ENCODE measurements at regions not wholly inside any gene's neighbourhood (a gene's known extent, or its start where the extent isn't known, plus 50 kb on each side); places are given as distances from the start of the nearest gene placed in this dataset.

GRCh38 chr11:101180481-101180880, 50.9 kb upstream of the PGR start:
- TF ChIP-seq CTCF (optimal IDR thresholded peaks at IDR 0.05 in 1 of 3, IDR thresholded peaks at IDR 0.05 in 1 of 3, conservative IDR thresholded peaks at IDR 0.05 in 1 of 3; ENCODE audit: extremely low read depth in 1 of 3, insufficient read depth in 2 of 3, low read length in 3 of 3) (no peak), EZH2 (IDR thresholded peaks at IDR 0.05; ENCODE audit: low read length) (no peak)
- no peaks in the 10 kb centered on the region for H4K20me1 ChIP-seq (ENCODE audit: control insufficient read depth, extremely low read depth, insufficient read depth, low read length)
- no peaks in the 10 kb centered on the region for H3K36me3 ChIP-seq (ENCODE audit: control insufficient read depth in 2 of 2, extremely low read depth in 1 of 2, insufficient read depth in 2 of 2, low read length in 2 of 2)
- H3K9ac ChIP-seq (ENCODE audit: control insufficient read depth, extremely low read depth, insufficient read depth, low read length): no peak overlapping the region
- H3K4me3 ChIP-seq (ENCODE audit: control insufficient read depth in 2 of 3, extremely low read depth in 1 of 3, insufficient read depth in 2 of 3, low read depth in 1 of 3, low read length in 3 of 3): no peak overlapping the region
- dilution Hi-C loops (cut with MboI; ENCODE audit: extremely low pct_ligation_motif_present, low sequenced_read_pairs): no loop called here
- H3K9me3 ChIP-seq (ENCODE audit: control insufficient read depth, low read depth, low read length): no peaks in the 10 kb centered on the region
- no peaks in the 10 kb centered on the region for H3K79me2 ChIP-seq (ENCODE audit: control insufficient read depth, insufficient read depth, low read length)
- H3K27me3 ChIP-seq (ENCODE audit: control insufficient read depth, extremely low read depth, insufficient read depth, low read length): no peaks in the 10 kb centered on the region
- DNase-seq (ENCODE audit: low read depth, low spot score) (no peak), FAIRE-seq (no peak)
- H3K4me2 ChIP-seq (ENCODE audit: control insufficient read depth, extremely low read depth, insufficient read depth, low read depth, low read length): no peak overlapping the region
- H3K27ac ChIP-seq (ENCODE audit: control insufficient read depth, insufficient read depth, low read length): no peak overlapping the region
- H2AFZ ChIP-seq (ENCODE audit: control insufficient read depth, low read length): no peak overlapping the region
- H3K9me1 ChIP-seq (ENCODE audit: control insufficient read depth, extremely low read depth, insufficient read depth, low read length): no peaks in the 10 kb centered on the region
- H3K4me1 ChIP-seq (ENCODE audit: control insufficient read depth, extremely low read depth, insufficient read depth, low read length): no peaks in the 10 kb centered on the region
